Left hindlimb (tissue), 1 donor: ENCODE measurements at regions not wholly inside any gene's neighbourhood (a gene's known extent, or its start where the extent isn't known, plus 50 kb on each side); places are given as distances from the start of the nearest gene placed in this dataset.

Experiments
- DNase-seq: peaks from one replicate; pipeline ENCODE4 v3.0.0-alpha.2; 2018

DNA sequence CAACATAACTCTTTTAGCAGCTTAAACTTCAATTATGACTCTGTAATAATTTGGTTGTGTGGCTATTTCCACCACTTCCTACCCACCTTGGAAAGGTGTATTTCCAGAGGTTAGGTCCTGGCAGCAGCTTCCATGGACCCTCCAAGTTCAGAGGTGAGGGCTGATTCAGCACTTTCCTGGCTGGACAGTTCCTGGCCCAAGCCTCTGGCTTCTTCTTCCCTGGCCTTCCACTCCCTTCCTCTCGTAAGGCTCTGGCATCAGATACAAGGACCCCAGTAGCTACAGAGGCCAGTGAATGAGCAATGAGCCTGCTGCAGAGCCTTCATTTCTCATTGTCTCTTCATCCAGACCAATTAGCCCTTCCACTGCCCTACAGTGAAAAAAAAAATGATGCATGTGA, 98.1 kb upstream of the KIRREL3 start:
- DNase-seq = no peak

DNA sequence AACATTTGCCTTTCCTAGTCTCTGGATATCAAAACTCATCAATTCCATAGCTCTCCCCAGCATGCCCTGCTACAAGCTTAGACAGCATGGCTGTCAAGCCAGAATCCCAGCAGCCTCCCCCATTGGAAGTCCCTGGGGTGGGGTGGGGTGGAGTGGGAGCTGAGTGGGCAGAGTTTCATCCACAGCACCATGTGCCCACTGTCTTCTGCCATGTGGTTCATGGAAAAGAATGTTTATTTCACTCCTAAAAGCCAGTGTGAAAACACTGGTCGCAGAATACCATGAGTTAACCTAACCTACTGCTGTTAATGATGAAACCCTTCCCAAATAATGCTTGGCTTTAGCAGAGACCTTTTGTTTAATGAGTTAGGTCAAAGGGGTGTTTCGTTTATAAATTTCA, 80.2 kb upstream of the KIRREL3 start:
- no peak for DNase-seq

DNA sequence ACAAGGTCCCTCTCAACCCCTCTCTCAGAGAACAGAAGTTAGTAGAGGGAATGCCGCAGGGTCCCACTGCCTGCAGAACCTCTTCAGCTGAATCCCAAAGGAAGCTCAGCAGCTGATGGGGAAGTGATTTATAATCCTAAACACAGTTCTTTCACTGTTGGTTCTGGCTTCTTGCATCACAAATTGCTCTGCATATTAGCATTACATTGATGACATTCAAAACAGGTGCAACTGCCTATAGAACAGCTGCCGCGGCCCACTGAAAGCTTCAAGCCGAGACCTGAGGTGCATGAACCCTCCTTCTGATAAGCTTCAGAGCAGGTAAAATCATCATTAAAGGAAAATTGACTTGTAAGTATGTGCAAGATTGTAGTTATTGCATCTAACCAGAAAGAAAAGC, 75.2 kb upstream of the KIRREL3 start:
- DNase-seq = no peak

DNA sequence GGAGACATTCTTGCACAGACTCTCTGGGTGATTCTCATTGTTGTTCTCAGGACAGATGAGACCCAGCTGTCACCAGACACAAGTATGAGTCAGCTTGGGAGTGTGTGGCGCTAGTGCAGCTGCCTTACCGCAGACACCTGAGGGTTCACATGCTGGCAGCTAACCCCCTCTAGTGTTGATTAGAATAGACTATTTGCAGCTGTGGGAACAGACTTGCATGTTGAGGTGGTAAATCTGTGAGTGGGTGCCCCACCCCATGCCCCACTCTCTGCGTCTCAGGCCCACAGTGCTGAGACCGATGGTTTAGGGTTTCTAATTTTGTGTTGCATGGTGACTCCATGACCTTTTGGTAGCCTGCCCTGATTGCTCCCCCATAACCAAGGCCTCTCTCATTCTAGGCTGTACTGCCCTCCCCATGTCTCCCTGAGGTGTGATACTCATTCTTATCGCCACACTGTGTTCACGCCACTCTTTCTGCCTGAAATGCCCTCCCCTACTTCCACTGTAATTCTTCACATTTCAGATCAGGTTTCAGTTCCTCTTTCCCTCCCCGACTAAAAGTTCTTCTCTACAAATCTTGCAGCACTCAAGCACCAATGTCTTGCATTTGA, 73.7 kb upstream of the KIRREL3 start:
- DNase-seq = no peak

DNA sequence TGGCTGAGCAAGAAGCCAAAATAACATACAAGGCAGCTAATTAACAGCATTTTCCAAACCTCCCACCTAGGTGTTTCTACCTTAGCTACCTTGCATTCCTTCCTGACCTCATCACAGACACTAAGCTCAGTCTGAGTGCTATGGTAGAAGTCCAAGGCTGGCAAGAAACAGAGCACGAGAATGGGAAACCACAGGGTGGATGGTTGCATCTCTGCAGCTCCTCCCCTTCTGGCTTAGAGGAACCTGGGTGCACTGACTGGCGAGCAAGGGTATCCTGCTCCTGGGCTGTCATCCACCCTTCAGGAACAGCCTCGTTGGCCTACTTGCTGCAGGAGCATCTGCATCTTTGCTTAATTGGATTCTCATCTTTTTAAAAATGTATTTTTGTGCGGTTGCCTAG, 73.1 kb upstream of the KIRREL3 start:
- DNase-seq = no peak

DNA sequence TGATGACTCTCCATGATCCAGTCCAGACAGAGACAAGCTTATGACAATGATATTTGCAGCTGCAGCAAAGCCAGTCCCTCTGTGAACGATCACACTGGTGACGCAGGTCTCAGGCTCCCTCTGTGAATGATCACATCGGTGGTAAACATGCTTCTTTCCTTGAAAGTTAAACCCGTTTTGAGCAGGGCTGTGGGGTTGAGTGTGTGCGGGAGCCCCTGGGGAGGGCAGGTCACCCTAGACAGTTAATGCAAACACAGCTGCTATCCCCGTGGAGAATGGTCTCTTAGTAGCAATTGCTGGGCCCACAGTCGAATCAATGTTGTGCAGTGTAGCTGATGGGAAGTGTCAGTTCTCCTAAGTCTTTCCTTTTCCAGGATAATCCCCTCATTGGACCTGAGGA, 71.0 kb upstream of the KIRREL3 start:
- no peak for DNase-seq

DNA sequence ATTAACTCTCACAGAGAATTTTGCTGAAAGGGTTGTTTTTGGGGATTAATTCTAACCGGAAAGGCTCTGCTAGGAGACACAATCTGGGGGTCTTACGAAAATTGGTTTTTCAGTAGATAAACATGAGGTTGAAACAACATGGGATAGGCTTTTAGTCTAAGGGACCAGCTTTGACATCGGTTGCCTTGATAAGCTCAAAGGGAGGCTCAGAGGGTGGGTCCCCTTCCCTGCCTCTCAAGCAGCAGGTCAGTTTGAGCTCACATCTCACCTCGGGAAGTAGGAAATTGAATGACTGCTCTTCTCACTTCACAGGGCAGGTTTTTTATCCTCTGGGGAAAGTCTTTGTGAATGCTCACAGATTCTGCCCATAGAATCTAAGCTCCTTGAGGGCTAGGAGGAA, 70.2 kb upstream of the KIRREL3 start:
- DNase-seq = no peak

DNA sequence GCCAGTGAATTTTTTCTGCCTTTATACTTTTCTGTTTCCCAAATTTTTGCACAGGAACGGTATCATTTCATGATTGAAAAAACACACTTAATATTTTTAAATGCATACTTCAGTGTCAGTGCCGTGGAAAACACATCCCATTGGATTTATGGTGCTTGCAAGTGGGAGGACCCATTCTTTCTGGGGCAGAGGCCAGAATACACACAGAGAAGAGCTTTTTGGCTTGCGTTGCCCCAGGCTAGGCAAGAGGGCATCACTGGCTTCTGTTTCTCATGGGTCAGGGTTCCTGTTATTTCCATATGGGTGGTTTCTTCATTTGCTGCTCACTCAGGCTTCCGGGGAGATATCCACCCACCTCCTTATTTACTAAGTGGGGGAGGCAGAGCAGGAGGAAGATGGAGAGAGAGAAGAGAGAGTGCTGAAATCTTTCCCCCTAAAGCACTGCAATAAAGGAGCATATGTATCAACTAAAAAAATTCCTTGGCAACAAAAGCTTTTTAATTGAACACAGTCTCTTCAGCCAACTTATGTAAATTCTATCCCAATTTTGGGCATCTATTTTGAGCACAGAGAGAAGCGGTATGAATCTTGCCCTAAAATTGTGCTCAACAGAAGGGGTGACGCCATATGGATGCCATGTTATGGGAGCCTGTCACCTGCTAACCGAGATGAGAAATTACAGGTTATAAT, 66.0 kb upstream of the KIRREL3 start:
- no peak for DNase-seq

DNA sequence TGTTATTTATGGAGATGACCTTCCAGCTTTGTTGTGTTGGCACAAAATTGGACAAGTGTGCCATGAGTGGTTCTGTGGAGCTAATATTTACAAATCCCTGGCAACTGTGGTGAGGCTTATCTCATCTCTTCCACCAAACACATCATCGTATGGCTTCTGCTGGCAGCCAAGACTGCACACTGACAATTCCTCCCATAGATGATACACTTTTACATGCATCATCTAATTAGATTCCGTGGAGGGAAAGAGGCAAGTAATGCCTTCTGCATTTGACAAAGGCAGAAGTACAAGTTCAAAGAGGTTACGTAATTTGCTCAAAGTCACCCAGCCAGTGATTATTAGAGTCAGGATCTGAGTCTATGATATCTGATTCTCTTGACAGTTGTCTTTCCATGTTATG, 62.7 kb upstream of the KIRREL3 start:
- DNase-seq = no peak

DNA sequence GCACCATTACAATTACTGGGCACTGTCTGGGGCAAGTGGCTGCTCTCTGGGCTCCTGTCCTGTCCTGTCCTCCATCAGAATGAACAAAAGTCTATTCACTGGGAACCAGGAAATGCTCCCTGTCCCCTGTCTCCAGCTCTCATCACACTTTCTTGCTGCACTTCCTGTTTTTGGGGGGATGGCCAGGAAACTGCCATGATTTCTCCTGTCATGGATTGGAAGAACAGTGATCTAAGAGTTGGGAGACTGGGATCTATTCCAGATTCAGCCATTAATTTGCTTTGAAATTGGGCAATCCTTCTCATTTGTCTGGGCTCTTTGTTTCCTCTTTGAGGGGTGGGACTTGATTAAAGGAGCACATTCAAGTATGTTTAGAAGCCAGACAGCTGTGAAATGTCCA, 61.4 kb upstream of the KIRREL3 start:
- DNase-seq = no peak

DNA sequence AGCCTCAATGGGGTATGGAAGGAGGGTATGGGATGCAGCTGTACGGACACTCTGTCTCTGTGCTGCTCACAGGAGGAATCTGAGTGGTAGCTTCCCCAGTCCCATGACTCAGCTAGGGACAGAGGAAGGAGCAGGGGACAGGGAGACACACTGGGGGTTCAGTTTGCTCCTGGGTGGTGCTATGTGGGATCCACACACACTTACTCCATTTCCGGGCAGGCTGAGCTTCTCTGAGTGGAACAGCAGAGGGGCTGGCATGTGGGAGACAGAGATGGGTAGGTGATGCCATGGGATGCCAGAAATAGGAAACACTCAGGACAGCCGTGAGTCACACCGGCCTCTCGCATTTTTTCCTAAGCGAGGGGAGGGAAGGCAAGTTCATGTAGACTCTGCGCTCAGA, 59.2 kb upstream of the KIRREL3 start:
- no peak for DNase-seq

DNA sequence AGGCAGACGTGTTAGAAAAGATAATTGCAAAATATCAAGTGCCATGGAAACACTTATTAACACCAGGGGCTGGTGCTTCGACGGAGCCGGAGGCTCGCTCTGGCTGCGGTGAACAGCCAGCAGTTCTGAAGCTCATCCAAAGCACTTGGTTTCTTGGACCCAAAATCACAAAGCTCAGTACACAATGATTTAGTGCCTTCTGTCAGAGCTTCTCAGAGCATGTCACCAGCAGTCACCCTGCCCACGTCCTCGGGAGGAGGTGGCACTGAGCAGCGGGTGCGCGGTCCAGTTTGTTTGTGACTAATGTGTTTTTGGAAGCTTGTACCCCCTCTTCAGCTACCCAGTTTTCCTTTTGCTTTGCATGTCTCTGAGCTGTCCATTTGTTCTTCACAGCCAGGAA, 58.7 kb upstream of the KIRREL3 start:
- DNase-seq = no peak

DNA sequence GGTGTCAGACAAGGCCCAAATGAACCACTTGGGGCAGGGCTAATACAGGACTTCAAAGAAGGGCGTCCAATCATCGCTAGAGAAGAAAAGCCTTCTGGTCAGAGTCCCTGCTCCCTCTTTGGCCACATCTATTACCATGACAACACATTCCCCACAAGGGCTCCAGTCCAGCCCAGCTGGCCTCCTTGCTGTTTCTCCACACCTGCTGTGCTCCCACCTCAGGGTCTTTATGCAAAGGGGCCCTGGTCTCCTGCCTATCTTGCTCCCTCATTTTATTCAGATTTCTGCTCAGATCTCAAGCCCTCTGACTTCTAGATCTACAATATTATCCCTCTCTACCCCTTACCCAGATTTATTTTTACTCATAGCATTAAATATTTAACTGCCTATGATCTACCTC, 58.0 kb upstream of the KIRREL3 start:
- DNase-seq = no peak

DNA sequence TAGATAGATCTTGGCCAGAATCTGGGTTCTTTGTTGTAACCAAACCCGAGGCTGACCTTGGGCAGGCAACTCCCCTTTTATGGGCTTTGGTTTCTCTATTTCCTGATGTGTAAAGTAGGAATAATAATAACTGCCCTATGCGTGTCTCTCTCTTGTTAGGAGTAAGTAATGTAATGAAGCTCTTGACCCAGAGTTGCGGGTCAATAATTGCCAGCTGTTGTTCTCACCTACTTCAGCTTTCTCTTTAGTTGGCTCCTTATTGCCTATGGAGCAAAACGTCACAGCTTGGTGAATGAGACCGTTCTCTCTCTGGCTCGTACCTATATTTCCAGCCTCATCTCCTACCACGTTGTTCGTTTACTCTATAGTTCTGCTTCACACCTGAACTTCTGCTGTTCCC, 56.6 kb upstream of the KIRREL3 start:
- no peak for DNase-seq

DNA sequence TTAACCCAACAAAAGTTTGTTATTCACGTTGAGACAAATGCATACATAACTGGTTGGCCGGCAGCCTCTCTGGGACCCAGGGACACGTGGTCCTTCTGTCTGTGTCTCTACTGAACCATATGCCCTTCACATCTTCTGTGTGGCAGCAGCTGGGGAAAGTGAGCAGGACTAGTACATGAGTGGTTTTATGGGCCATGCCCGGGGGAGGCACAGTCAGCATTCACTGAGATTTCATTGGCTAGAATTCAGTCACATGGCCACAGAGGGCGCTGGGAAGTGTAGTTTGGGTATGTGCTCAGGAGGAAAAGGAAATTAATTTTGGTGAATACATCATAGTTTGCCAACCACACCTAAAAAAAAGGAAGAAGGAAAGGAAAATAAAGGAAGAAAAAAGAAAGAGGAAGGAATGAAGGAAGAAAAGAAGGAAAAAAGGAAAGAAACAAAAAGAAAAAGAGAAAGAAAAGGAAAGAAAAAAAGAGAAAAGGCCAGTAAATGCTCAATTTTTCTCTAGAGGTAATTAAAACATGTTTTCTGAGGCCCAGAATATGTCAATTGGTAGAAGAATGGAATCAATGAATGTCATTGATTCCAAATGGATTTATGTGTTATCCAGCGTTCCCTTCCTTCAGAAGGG, 55.9 kb upstream of the KIRREL3 start:
- DNase-seq = no peak

DNA sequence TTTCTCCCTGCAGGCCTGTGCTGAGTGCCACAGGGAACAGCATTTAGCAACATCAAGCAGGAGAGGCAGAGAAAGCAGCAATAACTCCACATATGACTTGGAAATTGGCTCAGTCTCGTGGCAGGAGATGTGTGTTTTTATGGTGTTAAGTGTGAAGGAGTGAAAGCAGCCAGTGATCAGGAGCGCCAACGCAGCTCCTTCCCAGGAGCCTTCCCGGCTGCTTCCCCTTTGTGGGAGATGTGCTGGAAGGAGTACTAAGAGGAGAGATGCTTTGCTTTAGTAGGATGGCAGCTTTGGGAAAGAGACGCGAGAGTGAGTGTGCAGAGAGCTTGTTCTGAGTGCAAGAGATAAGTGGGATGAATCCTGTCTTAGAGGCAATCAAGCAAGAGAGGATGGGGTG, 54.7 kb upstream of the KIRREL3 start:
- DNase-seq = peak; percentile 41

DNA sequence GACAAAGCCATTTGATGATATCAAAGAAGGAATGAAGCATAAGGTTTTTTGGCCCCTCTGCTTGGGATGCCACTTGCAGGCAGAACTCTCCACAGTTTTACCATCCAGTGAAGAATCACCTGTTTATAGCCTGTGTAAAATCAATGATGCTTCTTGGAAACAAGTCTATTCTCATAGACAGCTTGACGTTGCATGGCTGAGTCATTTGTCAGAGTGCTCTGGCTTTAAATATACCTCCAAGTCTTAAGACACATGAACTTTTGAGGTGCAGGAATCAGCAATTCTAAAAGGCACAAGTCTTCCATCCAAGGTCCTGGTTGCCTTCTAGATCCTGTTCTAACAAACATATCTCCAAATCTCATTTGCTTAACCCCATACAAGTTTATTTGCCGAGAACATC, 53.6 kb upstream of the KIRREL3 start:
- no peak for DNase-seq

DNA sequence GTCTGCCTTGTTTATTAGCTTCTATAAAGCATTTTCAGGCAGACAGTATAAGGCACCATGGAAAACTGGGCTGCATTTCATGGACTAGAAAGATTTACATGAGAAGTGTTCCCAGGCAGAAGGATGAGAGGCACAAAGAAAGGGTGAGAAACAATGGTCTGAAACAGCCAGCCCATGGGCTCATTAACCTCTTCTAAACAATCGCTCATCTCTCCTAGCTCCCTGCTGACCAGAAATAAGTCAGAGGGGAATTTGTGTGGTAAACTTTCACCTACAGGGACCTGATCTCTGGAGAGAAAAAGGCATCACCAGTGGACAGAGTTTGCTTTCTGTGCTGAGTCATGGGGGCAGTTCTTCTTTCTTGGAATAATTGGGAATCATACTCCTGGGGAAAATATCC, 51.8 kb upstream of the KIRREL3 start:
- DNase-seq = no peak
